22Rv1 (cell line): ENCODE measurements at regions not wholly inside any gene's neighbourhood (a gene's known extent, or its start where the extent isn't known, plus 50 kb on each side); places are given as distances from the start of the nearest gene placed in this dataset.

Experiments used
- ZFX ChIP-seq: fragments of 450-650 bp; IDR thresholded peaks from 2 replicates; pipeline ENCODE4 v1.6.1; 2017; ENCODE audit warnings: antibody characterized with exemption, borderline replicate concordance
- TF ChIP-seq, protein P1 (sequence below): fragments of 450-650 bp; IDR thresholded peaks from 2 replicates; pipeline ENCODE4 v1.5.1; 2017; ENCODE audit warnings: mild to moderate bottlenecking

DNA sequence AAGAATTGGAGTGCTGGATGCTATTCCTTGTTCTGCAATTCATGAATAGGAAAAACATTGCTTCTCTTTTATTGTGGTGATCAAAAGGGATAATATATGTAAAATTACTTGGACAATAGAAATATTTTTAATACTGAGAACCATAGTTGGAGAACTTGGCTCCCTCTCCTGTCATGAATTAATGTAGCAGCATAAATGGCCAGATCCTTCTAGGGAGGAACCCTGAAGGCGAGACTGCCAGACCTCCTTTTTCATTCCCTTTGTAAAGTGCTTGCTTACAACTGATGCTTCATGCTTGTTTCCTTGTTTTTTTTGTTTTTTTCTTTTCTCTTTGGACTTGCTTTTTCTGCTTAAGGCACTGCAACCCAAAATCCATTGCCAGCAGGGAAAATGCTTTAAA lies 233.6 kb downstream of the SH2D4B start:
- TF ChIP-seq, protein P1, sequence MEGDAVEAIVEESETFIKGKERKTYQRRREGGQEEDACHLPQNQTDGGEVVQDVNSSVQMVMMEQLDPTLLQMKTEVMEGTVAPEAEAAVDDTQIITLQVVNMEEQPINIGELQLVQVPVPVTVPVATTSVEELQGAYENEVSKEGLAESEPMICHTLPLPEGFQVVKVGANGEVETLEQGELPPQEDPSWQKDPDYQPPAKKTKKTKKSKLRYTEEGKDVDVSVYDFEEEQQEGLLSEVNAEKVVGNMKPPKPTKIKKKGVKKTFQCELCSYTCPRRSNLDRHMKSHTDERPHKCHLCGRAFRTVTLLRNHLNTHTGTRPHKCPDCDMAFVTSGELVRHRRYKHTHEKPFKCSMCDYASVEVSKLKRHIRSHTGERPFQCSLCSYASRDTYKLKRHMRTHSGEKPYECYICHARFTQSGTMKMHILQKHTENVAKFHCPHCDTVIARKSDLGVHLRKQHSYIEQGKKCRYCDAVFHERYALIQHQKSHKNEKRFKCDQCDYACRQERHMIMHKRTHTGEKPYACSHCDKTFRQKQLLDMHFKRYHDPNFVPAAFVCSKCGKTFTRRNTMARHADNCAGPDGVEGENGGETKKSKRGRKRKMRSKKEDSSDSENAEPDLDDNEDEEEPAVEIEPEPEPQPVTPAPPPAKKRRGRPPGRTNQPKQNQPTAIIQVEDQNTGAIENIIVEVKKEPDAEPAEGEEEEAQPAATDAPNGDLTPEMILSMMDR: no peak
- TF ChIP-seq ZFX: no peak
